Lower lobe of right lung (tissue), 2 donors: ENCODE measurements at regions not wholly inside any gene's neighbourhood (a gene's known extent, or its start where the extent isn't known, plus 50 kb on each side); places are given as distances from the start of the nearest gene placed in this dataset.

Source experiments
- ATAC-seq, 2 donors: fragments of 200-7000 bp; cut with Tn5 transposase; one replicate each; pipeline ENCODE4 v1.9.1; 2020 to 2022; ENCODE audit warnings: mild to moderate bottlenecking in 2 of 2, moderate library complexity in 2 of 2
- DNase-seq: peaks from one replicate; pipeline ENCODE4 v3.0.0-alpha.2; 2020
- H3K27ac ChIP-seq: fragments of 200-600 bp; one replicate; pipeline ENCODE4 v1.8.0; 2022
- H3K27me3 ChIP-seq: fragments of 200-600 bp; one replicate; pipeline ENCODE4 v1.8.0; 2022; ENCODE audit warnings: low read depth
- H3K36me3 ChIP-seq: fragments of 200-600 bp; one replicate; pipeline ENCODE4 v1.8.0; 2022; ENCODE audit warnings: mild to moderate bottlenecking
- H3K4me1 ChIP-seq: fragments of 200-600 bp; one replicate; pipeline ENCODE4 v1.8.0; 2022
- H3K4me3 ChIP-seq: fragments of 200-600 bp; one replicate; pipeline ENCODE4 v1.8.0; 2022; ENCODE audit warnings: mild to moderate bottlenecking
- H3K9me3 ChIP-seq: fragments of 200-600 bp; one replicate; pipeline ENCODE4 v1.8.0; 2022
- intact Hi-C: fragments of 100-400 bp; cut with DNase I; formaldehyde crosslinking; loops from one replicate; pipeline ENCODE4 v1.11.0; 2022
- TF ChIP-seq, protein P1 (sequence below): fragments of 200-600 bp; IDR thresholded peaks from one replicate; pipeline ENCODE4 v1.8.0; 2022; ENCODE audit warnings: antibody characterized with exemption, mild to moderate bottlenecking
- donor health status: DM: no; HTN: yes; CAD: no; lungs with severe emphysema.

GRCh38 chr10:128380946-128381345 is 254.7 kb upstream of the MKI67 start:
- intact Hi-C loops, result no loop called here
- no peaks in the 10 kb centered on the region for H3K27me3 ChIP-seq
- no peaks in the 10 kb centered on the region for H3K4me1 ChIP-seq
- H3K36me3 ChIP-seq, result no peaks in the 10 kb centered on the region
- no peak for DNase-seq
- TF ChIP-seq, protein P1, sequence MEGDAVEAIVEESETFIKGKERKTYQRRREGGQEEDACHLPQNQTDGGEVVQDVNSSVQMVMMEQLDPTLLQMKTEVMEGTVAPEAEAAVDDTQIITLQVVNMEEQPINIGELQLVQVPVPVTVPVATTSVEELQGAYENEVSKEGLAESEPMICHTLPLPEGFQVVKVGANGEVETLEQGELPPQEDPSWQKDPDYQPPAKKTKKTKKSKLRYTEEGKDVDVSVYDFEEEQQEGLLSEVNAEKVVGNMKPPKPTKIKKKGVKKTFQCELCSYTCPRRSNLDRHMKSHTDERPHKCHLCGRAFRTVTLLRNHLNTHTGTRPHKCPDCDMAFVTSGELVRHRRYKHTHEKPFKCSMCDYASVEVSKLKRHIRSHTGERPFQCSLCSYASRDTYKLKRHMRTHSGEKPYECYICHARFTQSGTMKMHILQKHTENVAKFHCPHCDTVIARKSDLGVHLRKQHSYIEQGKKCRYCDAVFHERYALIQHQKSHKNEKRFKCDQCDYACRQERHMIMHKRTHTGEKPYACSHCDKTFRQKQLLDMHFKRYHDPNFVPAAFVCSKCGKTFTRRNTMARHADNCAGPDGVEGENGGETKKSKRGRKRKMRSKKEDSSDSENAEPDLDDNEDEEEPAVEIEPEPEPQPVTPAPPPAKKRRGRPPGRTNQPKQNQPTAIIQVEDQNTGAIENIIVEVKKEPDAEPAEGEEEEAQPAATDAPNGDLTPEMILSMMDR, result no peak
- no peak for ATAC-seq
- no peak overlapping the region for H3K4me3 ChIP-seq
- H3K27ac ChIP-seq, result no peak overlapping the region
- no peaks in the 10 kb centered on the region for H3K9me3 ChIP-seq

- no peak overlapping the region for H3K4me3 ChIP-seq
- TF ChIP-seq, protein P1, result no peak
- no peaks in the 10 kb centered on the region for H3K9me3 ChIP-seq
- no peaks in the 10 kb centered on the region for H3K27me3 ChIP-seq
- no peaks in the 10 kb centered on the region for H3K4me1 ChIP-seq
- ATAC-seq, result no peak
- no peak for DNase-seq
- no peaks in the 10 kb centered on the region for H3K36me3 ChIP-seq
- intact Hi-C loops, result no loop called here
- H3K27ac ChIP-seq, result no peak overlapping the region
Observed at GRCh38 chr10:128382225-128382624, 256.0 kb upstream of the MKI67 start.

- Histone ChIP-seq H3K27ac (no peak overlapping the region), H3K4me1 (no peaks in the 10 kb centered on the region), H3K9me3 (no peaks in the 10 kb centered on the region), H3K36me3 (no peaks in the 10 kb centered on the region), H3K27me3 (no peaks in the 10 kb centered on the region), H3K4me3 (no peak overlapping the region)
- DNase-seq (no peak), ATAC-seq (no peak)
- TF ChIP-seq, protein P1, result no peak
- intact Hi-C loops, result no loop called here
Observed at GRCh38 chr10:128384831-128385230, 258.6 kb upstream of the MKI67 start.

- Histone ChIP-seq H3K4me1 (no peaks in the 10 kb centered on the region), H3K9me3 (no peaks in the 10 kb centered on the region), H3K27me3 (no peaks in the 10 kb centered on the region), H3K36me3 (no peaks in the 10 kb centered on the region), H3K4me3 (no peak overlapping the region), H3K27ac (no peak overlapping the region)
- TF ChIP-seq, protein P1, result no peak
- DNase-seq (no peak), ATAC-seq (no peak)
- intact Hi-C loops, result no loop called here
Observed at GRCh38 chr10:128386231-128386630, 260.0 kb upstream of the MKI67 start.

GRCh38 chr10:128386816-128387604 is 260.8 kb upstream of the MKI67 start:
- ATAC-seq (no peak), DNase-seq (no peak)
- H3K4me3 ChIP-seq, result no peak overlapping the region
- TF ChIP-seq, protein P1, result no peak
- H3K27ac ChIP-seq, result no peak overlapping the region
- no peaks in the 10 kb centered on the region for H3K27me3 ChIP-seq
- intact Hi-C loops, result no loop called here
- no peaks in the 10 kb centered on the region for H3K9me3 ChIP-seq
- no peaks in the 10 kb centered on the region for H3K4me1 ChIP-seq
- no peaks in the 10 kb centered on the region for H3K36me3 ChIP-seq
